ENCODE measurements at regions not wholly inside any gene's neighbourhood (a gene's known extent, or its start where the extent isn't known, plus 50 kb on each side); places are given as distances from the start of the nearest gene placed in this dataset.

DNA sequence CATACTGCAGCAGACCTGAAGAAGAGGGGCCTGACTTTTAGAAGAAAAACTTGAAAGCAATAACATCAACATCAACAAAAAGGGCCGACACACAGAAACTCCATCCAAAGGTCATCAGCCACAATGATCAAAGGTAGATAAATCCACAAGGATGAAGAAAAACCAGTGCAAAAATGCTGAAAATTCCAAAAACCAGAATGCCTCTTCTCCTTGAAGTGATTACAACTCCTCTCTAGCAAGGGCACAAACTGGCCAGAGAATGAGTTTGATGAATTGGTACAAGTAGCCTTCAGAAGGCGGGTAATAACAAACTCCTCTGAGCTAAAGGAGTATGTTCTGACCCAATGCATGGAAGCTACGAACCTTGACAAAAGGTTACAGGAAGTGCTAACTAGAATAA lies 186.2 kb upstream of the RAI14 start:
- TF ChIP-seq MAX (IDR thresholded peaks at IDR 0.05) (no peak), EGR1 (IDR thresholded peaks at IDR 0.05) (no peak), RAD21 (IDR thresholded peaks at IDR 0.05; ENCODE audit: low read depth) (no peak), TCF12 (IDR thresholded peaks at IDR 0.05; ENCODE audit: low read depth) (no peak), ZBTB7A (IDR thresholded peaks at IDR 0.05; ENCODE audit: low read depth) (no peak), NFIC (IDR thresholded peaks at IDR 0.05) (no peak), REST (IDR thresholded peaks at IDR 0.05; ENCODE audit: low read depth) (no peak), CREB1 (IDR thresholded peaks at IDR 0.05; ENCODE audit: low read depth) (no peak), FOXM1 (IDR thresholded peaks at IDR 0.05; ENCODE audit: borderline replicate concordance, low read depth) (no peak), EP300 (IDR thresholded peaks at IDR 0.05; ENCODE audit: borderline replicate concordance) (no peak), TAF1 (IDR thresholded peaks at IDR 0.05; ENCODE audit: low read depth) (no peak), CEBPB (IDR thresholded peaks at IDR 0.05) (no peak), YY1 (IDR thresholded peaks at IDR 0.05; ENCODE audit: low read depth) (no peak)
- TF ChIP-seq, protein P1, sequence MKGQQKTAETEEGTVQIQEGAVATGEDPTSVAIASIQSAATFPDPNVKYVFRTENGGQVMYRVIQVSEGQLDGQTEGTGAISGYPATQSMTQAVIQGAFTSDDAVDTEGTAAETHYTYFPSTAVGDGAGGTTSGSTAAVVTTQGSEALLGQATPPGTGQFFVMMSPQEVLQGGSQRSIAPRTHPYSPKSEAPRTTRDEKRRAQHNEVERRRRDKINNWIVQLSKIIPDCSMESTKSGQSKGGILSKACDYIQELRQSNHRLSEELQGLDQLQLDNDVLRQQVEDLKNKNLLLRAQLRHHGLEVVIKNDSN (IDR thresholded peaks at IDR 0.05), result no peak

DNA sequence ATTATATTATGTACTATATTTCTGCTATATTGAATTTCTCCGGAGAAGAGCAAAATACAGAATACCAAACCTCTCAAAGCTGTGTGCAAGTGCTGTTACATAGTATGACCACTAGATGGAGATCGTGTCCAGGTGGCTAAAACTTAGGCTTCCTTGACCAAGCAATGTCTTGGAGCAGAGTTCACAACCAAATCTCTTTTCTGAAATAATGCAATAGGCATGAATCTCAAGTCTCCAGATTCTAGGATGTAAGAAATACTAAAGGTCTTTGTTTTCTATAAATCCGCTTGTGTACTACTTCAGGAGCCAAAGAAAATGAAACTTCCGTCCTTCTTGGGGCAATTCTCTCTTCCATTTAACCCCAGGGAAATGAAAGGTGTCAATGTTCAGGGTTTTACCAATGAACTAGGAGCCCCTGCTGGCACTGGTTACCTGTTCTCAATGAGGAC lies 181.5 kb upstream of the RAI14 start:
- TF ChIP-seq FOXM1 (IDR thresholded peaks at IDR 0.05; ENCODE audit: borderline replicate concordance, low read depth) (no peak), RAD21 (IDR thresholded peaks at IDR 0.05; ENCODE audit: low read depth) (peak; percentile 89)

DNA sequence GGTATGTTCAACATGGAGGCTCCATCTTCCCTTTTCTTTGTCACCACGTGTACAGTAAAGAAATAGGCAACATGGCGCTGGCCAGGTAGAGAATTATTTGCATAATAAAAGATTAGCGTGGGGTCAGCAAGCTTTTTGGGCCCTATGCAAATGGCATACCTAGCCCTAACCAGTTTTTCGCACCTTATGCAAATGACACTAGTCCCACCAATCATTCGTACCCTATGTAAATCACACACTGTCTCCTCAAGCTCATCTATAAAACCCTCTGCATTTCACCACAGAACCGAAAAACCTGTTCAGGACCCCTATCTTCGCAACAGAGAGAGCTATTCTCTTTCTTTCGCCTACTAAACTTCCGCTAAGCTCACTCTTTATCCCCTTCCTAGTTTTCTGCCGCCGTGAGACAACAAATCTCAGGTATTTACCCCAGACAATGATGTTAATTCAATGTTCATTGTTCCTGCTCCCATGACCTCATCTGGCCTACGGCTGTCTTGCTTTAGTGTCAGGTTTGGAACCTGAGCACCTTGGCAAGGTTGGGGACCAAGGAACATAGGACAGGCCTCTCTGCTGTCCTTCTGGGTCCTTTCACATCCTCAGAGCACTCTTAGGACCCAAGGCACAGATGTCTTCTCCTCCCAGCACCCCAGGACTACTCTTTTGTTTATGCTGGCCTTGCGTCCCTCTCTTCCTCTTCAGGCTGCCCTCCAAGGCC lies 180.7 kb upstream of the RAI14 start:
- TF ChIP-seq NFIC (IDR thresholded peaks at IDR 0.05) (no peak), TAF1 (IDR thresholded peaks at IDR 0.05; ENCODE audit: low read depth) (no peak), TCF12 (IDR thresholded peaks at IDR 0.05; ENCODE audit: low read depth) (no peak), CREB1 (IDR thresholded peaks at IDR 0.05; ENCODE audit: low read depth) (no peak), EGR1 (IDR thresholded peaks at IDR 0.05) (no peak), TEAD4 (IDR thresholded peaks at IDR 0.05) (no peak), EP300 (IDR thresholded peaks at IDR 0.05; ENCODE audit: borderline replicate concordance) (no peak), FOXM1 (IDR thresholded peaks at IDR 0.05; ENCODE audit: borderline replicate concordance, low read depth) (no peak), ZBTB7A (IDR thresholded peaks at IDR 0.05; ENCODE audit: low read depth) (no peak), YY1 (IDR thresholded peaks at IDR 0.05; ENCODE audit: low read depth) (no peak), CEBPB (IDR thresholded peaks at IDR 0.05) (no peak), REST (IDR thresholded peaks at IDR 0.05; ENCODE audit: low read depth) (no peak), RAD21 (IDR thresholded peaks at IDR 0.05; ENCODE audit: low read depth) (no peak), MAX (IDR thresholded peaks at IDR 0.05) (no peak)
- TF ChIP-seq, protein P1 (IDR thresholded peaks at IDR 0.05), result no peak

- no peak for TF ChIP-seq RAD21 (IDR thresholded peaks at IDR 0.05; ENCODE audit: low read depth)
- TF ChIP-seq MAX (IDR thresholded peaks at IDR 0.05), result no peak
- no peak for TF ChIP-seq ZBTB7A (IDR thresholded peaks at IDR 0.05; ENCODE audit: low read depth)
- no peak for TF ChIP-seq CEBPB (IDR thresholded peaks at IDR 0.05)
- TF ChIP-seq TAF1 (IDR thresholded peaks at IDR 0.05; ENCODE audit: low read depth), result no peak
- TF ChIP-seq, protein P1 (IDR thresholded peaks at IDR 0.05), result no peak
- no peak for TF ChIP-seq TEAD4 (IDR thresholded peaks at IDR 0.05)
- TF ChIP-seq REST (IDR thresholded peaks at IDR 0.05; ENCODE audit: low read depth), result no peak
- TF ChIP-seq FOXM1 (IDR thresholded peaks at IDR 0.05; ENCODE audit: borderline replicate concordance, low read depth), result no peak
- TF ChIP-seq YY1 (IDR thresholded peaks at IDR 0.05; ENCODE audit: low read depth), result no peak
- no peak for TF ChIP-seq TCF12 (IDR thresholded peaks at IDR 0.05; ENCODE audit: low read depth)
- no peak for TF ChIP-seq NFIC (IDR thresholded peaks at IDR 0.05)
- TF ChIP-seq CREB1 (IDR thresholded peaks at IDR 0.05; ENCODE audit: low read depth), result no peak
Observed at GRCh38 chr5:34476941-34477565, 179.1 kb upstream of the RAI14 start.
